KMS-11 (cell line): ENCODE measurements at regions not wholly inside any gene's neighbourhood (a gene's known extent, or its start where the extent isn't known, plus 50 kb on each side); places are given as distances from the start of the nearest gene placed in this dataset.

ENCODE experiments used
- H2AFZ ChIP-seq: fragments of 200-600 bp; sonication (generic); 2 replicates; pipeline ENCODE4 v1.6.1; 2016; ENCODE audit warnings: antibody characterized with exemption, mixed run types, low read depth
- H3K27ac ChIP-seq: fragments of 200-600 bp; sonication (generic); 2 replicates; pipeline ENCODE4 v1.6.1; 2016; ENCODE audit warnings: mild to moderate bottlenecking, mixed run types
- H3K27me3 ChIP-seq: fragments of 200-600 bp; sonication (generic); 2 replicates; pipeline ENCODE4 v1.6.1; 2017; ENCODE audit warnings: mild to moderate bottlenecking, low read depth, mixed run types, moderate library complexity; ENCODE audit not compliant: insufficient read depth
- H3K36me3 ChIP-seq: fragments of 200-600 bp; sonication (generic); 2 replicates; pipeline ENCODE4 v1.6.1; 2017; ENCODE audit warnings: mild to moderate bottlenecking, mixed run types; ENCODE audit not compliant: insufficient read depth
- H3K4me1 ChIP-seq: fragments of 200-600 bp; sonication (generic); 2 replicates; pipeline ENCODE4 v1.6.1; 2016; ENCODE audit warnings: mild to moderate bottlenecking, low read depth, mixed run types; ENCODE audit not compliant: poor library complexity, severe bottlenecking
- H3K4me2 ChIP-seq: fragments of 200-600 bp; sonication (generic); 2 replicates; pipeline ENCODE4 v1.7.0; 2016; ENCODE audit warnings: mild to moderate bottlenecking, mixed run types
- H3K4me3 ChIP-seq: fragments of 200-600 bp; sonication (generic); IDR thresholded peaks from 2 replicates; pipeline ENCODE4 v1.6.1; 2017; ENCODE audit warnings: low read depth, low read length, mixed read lengths; ENCODE audit not compliant: insufficient read depth
- H3K79me2 ChIP-seq: fragments of 200-600 bp; sonication (generic); 2 replicates; pipeline ENCODE4 v1.6.1; 2016; ENCODE audit warnings: low read depth, mixed run types; ENCODE audit not compliant: insufficient read depth
- H3K9ac ChIP-seq: fragments of 200-600 bp; sonication (generic); 2 replicates; pipeline ENCODE4 v1.6.1; 2016; ENCODE audit warnings: mild to moderate bottlenecking, mixed run types
- H4K20me1 ChIP-seq: fragments of 200-600 bp; sonication (generic); 2 replicates; pipeline ENCODE4 v1.6.1; 2016; ENCODE audit warnings: mild to moderate bottlenecking, mixed run types; ENCODE audit not compliant: insufficient read depth
- TF ChIP-seq, protein P1 (sequence below): fragments of 200-600 bp; sonication (generic); conservative IDR thresholded peaks from 2 replicates; pipeline ENCODE4 v1.6.1; 2017; ENCODE audit warnings: low read depth, mild to moderate bottlenecking, antibody characterized with exemption, low read length, moderate library complexity, mixed read lengths

- H3K36me3 ChIP-seq = no peaks in the 10 kb centered on the region
- H3K4me2 ChIP-seq = no peak overlapping the region
- no peaks in the 10 kb centered on the region for H4K20me1 ChIP-seq
- no peaks in the 10 kb centered on the region for H3K79me2 ChIP-seq
- no peak overlapping the region for H3K4me3 ChIP-seq
- H3K4me1 ChIP-seq = no peaks in the 10 kb centered on the region
- no peaks in the 10 kb centered on the region for H3K27me3 ChIP-seq
- H3K9ac ChIP-seq = no peak overlapping the region
- no peak overlapping the region for H3K27ac ChIP-seq
- TF ChIP-seq, protein P1, sequence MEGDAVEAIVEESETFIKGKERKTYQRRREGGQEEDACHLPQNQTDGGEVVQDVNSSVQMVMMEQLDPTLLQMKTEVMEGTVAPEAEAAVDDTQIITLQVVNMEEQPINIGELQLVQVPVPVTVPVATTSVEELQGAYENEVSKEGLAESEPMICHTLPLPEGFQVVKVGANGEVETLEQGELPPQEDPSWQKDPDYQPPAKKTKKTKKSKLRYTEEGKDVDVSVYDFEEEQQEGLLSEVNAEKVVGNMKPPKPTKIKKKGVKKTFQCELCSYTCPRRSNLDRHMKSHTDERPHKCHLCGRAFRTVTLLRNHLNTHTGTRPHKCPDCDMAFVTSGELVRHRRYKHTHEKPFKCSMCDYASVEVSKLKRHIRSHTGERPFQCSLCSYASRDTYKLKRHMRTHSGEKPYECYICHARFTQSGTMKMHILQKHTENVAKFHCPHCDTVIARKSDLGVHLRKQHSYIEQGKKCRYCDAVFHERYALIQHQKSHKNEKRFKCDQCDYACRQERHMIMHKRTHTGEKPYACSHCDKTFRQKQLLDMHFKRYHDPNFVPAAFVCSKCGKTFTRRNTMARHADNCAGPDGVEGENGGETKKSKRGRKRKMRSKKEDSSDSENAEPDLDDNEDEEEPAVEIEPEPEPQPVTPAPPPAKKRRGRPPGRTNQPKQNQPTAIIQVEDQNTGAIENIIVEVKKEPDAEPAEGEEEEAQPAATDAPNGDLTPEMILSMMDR = no peak
- H2AFZ ChIP-seq = no peak overlapping the region
Measured at GRCh38 chr9:86842573-86842972, 104.7 kb downstream of the GAS1 start.

DNA sequence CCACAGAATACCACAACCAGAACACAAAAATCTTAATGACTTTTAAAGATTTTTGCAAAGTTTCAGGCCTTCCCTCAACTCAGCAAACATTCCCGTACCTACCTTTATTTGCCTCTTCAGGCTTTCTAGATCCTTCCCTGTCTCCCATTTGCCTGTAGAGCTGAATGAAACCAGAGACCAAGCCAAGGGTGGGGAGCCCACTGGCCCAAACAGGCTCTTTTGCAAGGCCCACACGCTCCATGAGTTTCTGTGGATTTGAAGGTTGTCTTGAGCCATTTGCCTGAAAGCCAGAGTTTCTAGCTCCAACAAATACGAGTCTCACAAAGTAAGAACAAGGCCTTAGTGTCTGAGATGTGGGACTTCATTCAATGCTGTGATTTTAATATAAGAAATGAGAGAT lies 107.8 kb downstream of the GAS1 start:
- no peak overlapping the region for H3K27ac ChIP-seq

GRCh38 chr9:86838519-86839497 lies 108.5 kb downstream of the GAS1 start:
- H3K27ac ChIP-seq = no peak overlapping the region

More for the DNA sequence above, 107.8 kb downstream of the GAS1 start:
- TF ChIP-seq, protein P1 = no peak
- Histone ChIP-seq H3K9ac (no peak overlapping the region), H3K4me1 (no peaks in the 10 kb centered on the region), H2AFZ (no peak overlapping the region), H3K79me2 (no peaks in the 10 kb centered on the region), H3K4me3 (no peak overlapping the region), H3K4me2 (no peak overlapping the region), H4K20me1 (no peaks in the 10 kb centered on the region), H3K36me3 (no peaks in the 10 kb centered on the region), H3K27me3 (no peaks in the 10 kb centered on the region)

DNA sequence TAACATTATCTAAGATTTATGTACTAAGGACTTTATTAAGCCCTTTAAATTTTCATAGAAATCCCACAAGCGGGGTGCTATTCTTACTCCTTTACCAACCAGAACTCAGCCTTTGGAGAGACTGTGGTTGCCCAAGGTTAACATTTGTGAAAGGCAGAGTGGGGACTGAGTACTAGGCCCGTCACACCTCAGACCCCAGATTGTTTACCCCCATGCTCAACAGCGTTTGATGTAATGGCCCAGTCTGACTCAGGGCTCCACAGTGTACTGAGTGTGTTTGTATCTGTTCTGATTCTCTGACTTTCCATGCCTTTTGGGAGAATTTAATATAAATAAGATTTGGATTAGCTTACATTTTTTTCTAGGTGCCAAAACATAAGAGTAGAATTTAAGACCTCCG lies 110.0 kb downstream of the GAS1 start:
- H4K20me1 ChIP-seq = no peaks in the 10 kb centered on the region
- H3K79me2 ChIP-seq = no peaks in the 10 kb centered on the region
- TF ChIP-seq, protein P1 = no peak

More at GRCh38 chr9:86838519-86839497, 108.5 kb downstream of the GAS1 start:
- H3K27me3 ChIP-seq = no peaks in the 10 kb centered on the region
- no peaks in the 10 kb centered on the region for H3K4me1 ChIP-seq
- no peak overlapping the region for H3K9ac ChIP-seq
- H4K20me1 ChIP-seq = no peaks in the 10 kb centered on the region
- no peak overlapping the region for H2AFZ ChIP-seq
- no peaks in the 10 kb centered on the region for H3K79me2 ChIP-seq
- no peaks in the 10 kb centered on the region for H3K36me3 ChIP-seq
- no peak overlapping the region for H3K4me2 ChIP-seq
- no peak overlapping the region for H3K4me3 ChIP-seq
- TF ChIP-seq, protein P1 = no peak

More for the DNA sequence above, 110.0 kb downstream of the GAS1 start:
- Histone ChIP-seq H3K27ac (no peak overlapping the region), H3K4me1 (no peaks in the 10 kb centered on the region), H3K4me2 (no peak overlapping the region), H2AFZ (no peak overlapping the region), H3K36me3 (no peaks in the 10 kb centered on the region), H3K4me3 (no peak overlapping the region), H3K27me3 (no peaks in the 10 kb centered on the region), H3K9ac (no peak overlapping the region)
